HL-60 (cell line): ENCODE measurements at regions not wholly inside any gene's neighbourhood (a gene's known extent, or its start where the extent isn't known, plus 50 kb on each side); places are given as distances from the start of the nearest gene placed in this dataset.

ENCODE experiments used
- DNase-seq, 2 experiments: peaks; one replicate each; pipeline ENCODE4 v3.0.0-alpha.2; 2010 to 2020; ENCODE audit warnings: low read depth in 1 of 2, low spot score in 1 of 2
- H3K27ac ChIP-seq: fragments of 250-450 bp; sonication (Bioruptor Pico); replicated peaks from 2 replicates; pipeline ENCODE4 v1.5.1; 2020; ENCODE audit warnings: mild to moderate bottlenecking, moderate library complexity
- H3K27me3 ChIP-seq: fragments of 250-450 bp; sonication (Bioruptor Pico); 2 replicates; pipeline ENCODE4 v1.5.1; 2021; ENCODE audit warnings: mild to moderate bottlenecking, moderate library complexity; ENCODE audit not compliant: insufficient read depth, poor library complexity, severe bottlenecking
- H3K4me3 ChIP-seq: replicated peaks from 2 replicates; pipeline ENCODE4 v1.5.1; 2011; ENCODE audit warnings: mild to moderate bottlenecking, control low read depth, low read length; ENCODE audit not compliant: insufficient read depth
- GABPA ChIP-seq: IDR thresholded peaks from 2 replicates; pipeline ENCODE4 v1.6.1; 2012; ENCODE audit warnings: low read depth
- POLR2AphosphoS5 ChIP-seq: IDR thresholded peaks from 2 replicates; pipeline ENCODE4 v1.6.1; 2012; ENCODE audit warnings: low read depth
- REST ChIP-seq: IDR thresholded peaks from 2 replicates; pipeline ENCODE4 v1.6.1; 2012; ENCODE audit warnings: low read depth; ENCODE audit not compliant: insufficient replicate concordance
- SPI1 ChIP-seq: IDR thresholded peaks from 2 replicates; pipeline ENCODE4 v1.6.1; 2012; ENCODE audit warnings: low read depth, mild to moderate bottlenecking, borderline replicate concordance
- TF ChIP-seq, protein P1 (sequence below): IDR thresholded peaks from one replicate; pipeline ENCODE4 v1.5.1; 2011; ENCODE audit warnings: low read length, control low read depth, inconsistent platforms; ENCODE audit not compliant: insufficient read depth

DNA sequence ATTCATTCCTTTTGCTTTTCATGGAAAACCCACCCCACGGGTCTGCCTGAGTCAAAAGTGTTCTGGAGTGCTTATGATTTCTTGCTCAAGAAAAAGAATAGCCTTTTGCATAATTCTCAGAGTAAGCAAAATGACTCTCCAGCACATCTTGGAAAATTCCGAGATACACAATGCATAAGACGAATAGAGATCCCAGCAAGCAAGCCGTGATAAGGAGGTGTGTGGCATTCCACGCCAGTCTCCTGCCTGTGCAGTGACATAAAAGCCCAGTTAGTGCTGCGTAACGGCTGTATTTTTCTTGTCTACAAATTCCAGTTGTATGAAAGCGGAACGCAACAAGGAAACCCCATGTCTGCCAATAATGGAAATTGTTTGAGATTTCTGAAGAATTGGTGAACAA, 237.9 kb upstream of the GATB start:
- TF ChIP-seq GABPA (no peak), SPI1 (no peak), POLR2AphosphoS5 (no peak), REST (no peak)
- TF ChIP-seq, protein P1, sequence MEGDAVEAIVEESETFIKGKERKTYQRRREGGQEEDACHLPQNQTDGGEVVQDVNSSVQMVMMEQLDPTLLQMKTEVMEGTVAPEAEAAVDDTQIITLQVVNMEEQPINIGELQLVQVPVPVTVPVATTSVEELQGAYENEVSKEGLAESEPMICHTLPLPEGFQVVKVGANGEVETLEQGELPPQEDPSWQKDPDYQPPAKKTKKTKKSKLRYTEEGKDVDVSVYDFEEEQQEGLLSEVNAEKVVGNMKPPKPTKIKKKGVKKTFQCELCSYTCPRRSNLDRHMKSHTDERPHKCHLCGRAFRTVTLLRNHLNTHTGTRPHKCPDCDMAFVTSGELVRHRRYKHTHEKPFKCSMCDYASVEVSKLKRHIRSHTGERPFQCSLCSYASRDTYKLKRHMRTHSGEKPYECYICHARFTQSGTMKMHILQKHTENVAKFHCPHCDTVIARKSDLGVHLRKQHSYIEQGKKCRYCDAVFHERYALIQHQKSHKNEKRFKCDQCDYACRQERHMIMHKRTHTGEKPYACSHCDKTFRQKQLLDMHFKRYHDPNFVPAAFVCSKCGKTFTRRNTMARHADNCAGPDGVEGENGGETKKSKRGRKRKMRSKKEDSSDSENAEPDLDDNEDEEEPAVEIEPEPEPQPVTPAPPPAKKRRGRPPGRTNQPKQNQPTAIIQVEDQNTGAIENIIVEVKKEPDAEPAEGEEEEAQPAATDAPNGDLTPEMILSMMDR = no peak
- no peak for DNase-seq
- Histone ChIP-seq H3K27me3 (no peaks in the 10 kb centered on the region), H3K27ac (no peak overlapping the region), H3K4me3 (no peak overlapping the region)

- Histone ChIP-seq H3K27ac (no peak overlapping the region), H3K27me3 (no peaks in the 10 kb centered on the region), H3K4me3 (no peak overlapping the region)
- no peak for DNase-seq
- TF ChIP-seq, protein P1 = no peak
- no peak for TF ChIP-seq REST
- no peak for TF ChIP-seq POLR2AphosphoS5
- no peak for TF ChIP-seq SPI1
These were observed 236.7 kb upstream of the GATB start for GRCh38 chr4:151997461-151997860.

DNA sequence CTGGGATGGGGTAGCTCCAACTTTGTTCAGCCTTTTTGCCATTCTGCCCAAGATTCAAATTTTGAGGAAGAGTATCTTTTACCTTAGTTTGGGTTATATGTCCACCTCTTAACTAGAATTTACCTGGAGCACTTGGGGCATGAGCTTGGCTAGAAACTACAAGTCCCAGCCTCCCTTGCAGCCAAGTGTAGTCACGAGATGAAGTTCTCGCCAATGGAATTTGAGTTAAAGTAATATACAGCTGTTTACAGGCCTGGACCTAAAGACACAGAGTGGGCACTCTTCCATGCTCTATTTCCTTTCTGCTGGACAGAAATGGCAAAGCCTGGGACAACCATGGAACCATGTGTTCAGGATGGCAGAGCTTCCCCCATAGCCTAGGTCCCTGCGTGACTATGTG, 233.6 kb upstream of the GATB start:
- TF ChIP-seq GABPA (no peak), REST (no peak), POLR2AphosphoS5 (no peak), SPI1 (no peak)
- TF ChIP-seq, protein P1 = no peak
- H3K27me3 ChIP-seq = no peaks in the 10 kb centered on the region
- DNase-seq = no peak

More for the DNA sequence above, 233.6 kb upstream of the GATB start:
- H3K27ac ChIP-seq = no peak overlapping the region
- no peak overlapping the region for H3K4me3 ChIP-seq
